ENCODE measurements at regions not wholly inside any gene's neighbourhood (a gene's known extent, or its start where the extent isn't known, plus 50 kb on each side); places are given as distances from the start of the nearest gene placed in this dataset.

- TF ChIP-seq CTCF (IDR thresholded peaks at IDR 0.05; ENCODE audit: insufficient read depth in 1 of 2, low read depth in 1 of 2, low read length in 1 of 2, severe bottlenecking in 1 of 2, unreplicated experiment in 1 of 2): no peak
- H3K4me3 ChIP-seq (ENCODE audit: low read depth, low read length): no peak overlapping the region
- Mint-ChIP-seq H3K27me3 (ENCODE audit: insufficient read depth, unreplicated experiment) (peaks cover 5% of the 10 kb centered on the region), H3K4me3 (ENCODE audit: unreplicated experiment) (no peak overlapping the region), H3K4me1 (ENCODE audit: low read depth, unreplicated experiment) (peaks cover 13% of the 10 kb centered on the region), H3K9me3 (ENCODE audit: unreplicated experiment) (no peaks in the 10 kb centered on the region), H3K36me3 (ENCODE audit: insufficient read depth, unreplicated experiment) (no peaks in the 10 kb centered on the region), H3K27ac (ENCODE audit: unreplicated experiment) (no peak overlapping the region)
- no TSS peak for BruUV-seq (replicated peaks)
- no peaks in the 10 kb centered on the region for H3K9me3 ChIP-seq
- no peak for DNase-seq
- intact Hi-C loops (cut with micrococcal nuclease; ENCODE audit: unreplicated experiment): no loop called here
- CTCF ChIA-PET: no interaction called here
- no peaks in the 10 kb centered on the region for H3K27me3 ChIP-seq (replicated peaks; ENCODE audit: control insufficient read depth, insufficient read depth, low read length)
- POLR2A ChIA-PET: no interaction called here
- no peaks in the 10 kb centered on the region for H3K36me3 ChIP-seq (ENCODE audit: control insufficient read depth, insufficient read depth, low read length)
- H3K4me1 ChIP-seq: peaks cover 24% of the 10 kb centered on the region
These were observed 94.6 kb upstream of the LGALSL start for GRCh38 chr2:64359171-64359891.

GRCh38 chr2:64359892-64360657, 93.9 kb upstream of the LGALSL start:
- H3K4me1 Mint-ChIP-seq (ENCODE audit: low read depth, unreplicated experiment): peaks cover 13% of the 10 kb centered on the region
- intact Hi-C loops (cut with micrococcal nuclease; ENCODE audit: unreplicated experiment): loop anchor here (5.0 kb wide), 1 partner anchor 42 kb away; no protein-coding TSS in a partner anchor
- H3K36me3 ChIP-seq (ENCODE audit: control insufficient read depth, insufficient read depth, low read length): no peaks in the 10 kb centered on the region
- H3K27ac Mint-ChIP-seq (ENCODE audit: unreplicated experiment): no peak overlapping the region
- no TSS peak for BruUV-seq (replicated peaks)
- ChIA-PET POLR2A (no interaction called here), CTCF (no interaction called here)
- no peaks in the 10 kb centered on the region for H3K9me3 Mint-ChIP-seq (ENCODE audit: unreplicated experiment)
- H3K4me1 ChIP-seq: peaks cover 24% of the 10 kb centered on the region
- H3K4me3 Mint-ChIP-seq (ENCODE audit: unreplicated experiment): no peak overlapping the region
- peak; percentile 43 to 60 for DNase-seq
- no peaks in the 10 kb centered on the region for H3K9me3 ChIP-seq
- no peak for TF ChIP-seq CTCF (IDR thresholded peaks at IDR 0.05; ENCODE audit: insufficient read depth in 1 of 2, low read depth in 1 of 2, low read length in 1 of 2, severe bottlenecking in 1 of 2, unreplicated experiment in 1 of 2)
- peaks cover 5% of the 10 kb centered on the region for H3K27me3 Mint-ChIP-seq (ENCODE audit: insufficient read depth, unreplicated experiment)
- H3K4me3 ChIP-seq (ENCODE audit: low read depth, low read length): no peak overlapping the region
- no peaks in the 10 kb centered on the region for H3K27me3 ChIP-seq (replicated peaks; ENCODE audit: control insufficient read depth, insufficient read depth, low read length)
- no peaks in the 10 kb centered on the region for H3K36me3 Mint-ChIP-seq (ENCODE audit: insufficient read depth, unreplicated experiment)

GRCh38 chr2:64361151-64361938, 92.6 kb upstream of the LGALSL start:
- DNase-seq: no peak
- ChIA-PET CTCF (no interaction called here), POLR2A (no interaction called here)
- H3K4me1 ChIP-seq: peaks cover 24% of the 10 kb centered on the region
- Mint-ChIP-seq H3K4me1 (ENCODE audit: low read depth, unreplicated experiment) (peaks cover 13% of the 10 kb centered on the region), H3K36me3 (ENCODE audit: insufficient read depth, unreplicated experiment) (no peaks in the 10 kb centered on the region), H3K27me3 (ENCODE audit: insufficient read depth, unreplicated experiment) (peaks cover 5% of the 10 kb centered on the region), H3K4me3 (ENCODE audit: unreplicated experiment) (no peak overlapping the region), H3K27ac (ENCODE audit: unreplicated experiment) (no peak overlapping the region), H3K9me3 (ENCODE audit: unreplicated experiment) (no peaks in the 10 kb centered on the region)
- BruUV-seq (replicated peaks): no TSS peak
- intact Hi-C loops (cut with micrococcal nuclease; ENCODE audit: unreplicated experiment): loop anchor here (5.0 kb wide), 1 partner anchor 41 kb away; no protein-coding TSS in a partner anchor
- no peak overlapping the region for H3K4me3 ChIP-seq (ENCODE audit: low read depth, low read length)
- H3K36me3 ChIP-seq (ENCODE audit: control insufficient read depth, insufficient read depth, low read length): no peaks in the 10 kb centered on the region
- no peaks in the 10 kb centered on the region for H3K27me3 ChIP-seq (replicated peaks; ENCODE audit: control insufficient read depth, insufficient read depth, low read length)
- H3K9me3 ChIP-seq: no peaks in the 10 kb centered on the region
- TF ChIP-seq CTCF (IDR thresholded peaks at IDR 0.05; ENCODE audit: insufficient read depth in 1 of 2, low read depth in 1 of 2, low read length in 1 of 2, severe bottlenecking in 1 of 2, unreplicated experiment in 1 of 2): no peak

All from Caco-2 (cell line).